Stimulated activated CD4-positive, alpha-beta T cell treated with anti-CD3 and anti-CD28 coated beads, Interleukin-12 subunit alpha, Interleukin-12 subunit beta, amount 100 ng/mL, for 48 hours (primary cell): ENCODE measurements at regions not wholly inside any gene's neighbourhood (a gene's known extent, or its start where the extent isn't known, plus 50 kb on each side); places are given as distances from the start of the nearest gene placed in this dataset.

ENCODE experiments used
- DNase-seq, 3 donors: peaks; one replicate each; pipeline ENCODE4 v3.0.0-alpha.2; 2020; ENCODE audit warnings: low read depth in 2 of 3, low spot score in 1 of 3

- DNase-seq: no peak
Measured at GRCh38 chr11:70020336-70021214, 57.5 kb upstream of the ANO1 start.

GRCh38 chr11:70021586-70021985 is 56.5 kb upstream of the ANO1 start:
- no peak for DNase-seq

- DNase-seq: no peak
Measured at GRCh38 chr11:70024036-70024772, 53.9 kb upstream of the ANO1 start.

- DNase-seq: no peak
Measured at GRCh38 chr11:70024773-70025045, 53.4 kb upstream of the ANO1 start.

GRCh38 chr11:70025308-70025707 is 52.8 kb upstream of the ANO1 start:
- no peak for DNase-seq

GRCh38 chr11:70026012-70026411 is 52.1 kb upstream of the ANO1 start:
- DNase-seq: no peak

- no peak for DNase-seq
Measured at GRCh38 chr11:70026726-70027125, 51.4 kb upstream of the ANO1 start.

GRCh38 chr11:70027451-70027850 is 50.7 kb upstream of the ANO1 start:
- DNase-seq: no peak

GRCh38 chr11:70028147-70028855 is 49.8 kb upstream of the ANO1 start:
- no peak for DNase-seq
